HG03103 (cell line): ENCODE measurements at regions not wholly inside any gene's neighbourhood (a gene's known extent, or its start where the extent isn't known, plus 50 kb on each side); places are given as distances from the start of the nearest gene placed in this dataset.
A peak's percentile ranks its signal among the peaks of the same experiment; 100 is the strongest.
"Not testable (repeated sequence)": the region's sequence is repeated elsewhere in the genome, so short reads cannot be mapped to it uniquely, and the experiment has no call there.

ENCODE experiments used
- ATAC-seq: cut with Tn5 transposase; IDR thresholded peaks from one replicate; pipeline ENCODE4 v1.9.1; 2021; ENCODE audit warnings: low read depth; ENCODE audit not compliant: unreplicated experiment

GRCh38 chr6:11891547-11891946 is 112.9 kb upstream of the ADTRP start:
- ATAC-seq: no peak

GRCh38 chr6:11890849-11891248 is 112.2 kb upstream of the ADTRP start:
- no peak for ATAC-seq

DNA sequence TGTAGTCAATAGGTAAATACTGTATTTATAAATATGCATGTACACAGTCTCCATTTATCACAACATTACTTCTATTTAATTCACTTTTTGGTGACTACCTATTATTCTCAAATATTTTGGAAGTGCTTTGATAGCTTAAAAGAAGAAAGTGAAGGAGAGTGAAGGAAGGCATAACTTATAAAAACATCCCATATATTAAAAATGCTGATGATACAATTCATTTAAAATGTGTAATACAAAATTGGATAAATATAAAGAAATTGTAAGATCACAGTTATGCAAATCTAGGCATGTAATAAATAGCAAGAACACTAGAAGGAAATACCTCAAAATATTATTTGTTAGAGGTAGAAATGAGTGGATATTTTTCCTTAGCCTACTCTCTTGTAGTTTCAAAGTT is 111.6 kb upstream of the ADTRP start:
- no peak for ATAC-seq

GRCh38 chr6:11889572-11889971 is 111.0 kb upstream of the ADTRP start:
- ATAC-seq: no peak

DNA sequence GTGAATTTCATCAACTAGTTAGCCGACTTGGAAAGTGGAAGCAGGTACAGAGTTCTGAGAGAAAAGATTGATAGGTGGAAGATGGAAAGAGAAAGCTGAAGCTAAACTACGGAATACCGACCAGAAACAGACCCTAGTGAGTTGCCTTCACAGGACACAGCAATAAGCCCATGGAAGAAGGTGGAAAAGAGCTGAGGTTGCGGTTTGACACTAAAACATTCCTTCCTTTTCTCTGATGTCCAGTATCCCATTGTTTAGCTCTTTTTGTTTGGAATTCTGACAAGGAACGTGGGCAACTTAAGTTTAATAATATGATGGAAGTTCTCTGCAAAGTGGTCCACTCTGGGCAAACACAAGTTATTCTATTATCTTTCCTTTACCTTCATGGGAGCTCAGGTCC is 110.1 kb upstream of the ADTRP start:
- ATAC-seq: no peak

DNA sequence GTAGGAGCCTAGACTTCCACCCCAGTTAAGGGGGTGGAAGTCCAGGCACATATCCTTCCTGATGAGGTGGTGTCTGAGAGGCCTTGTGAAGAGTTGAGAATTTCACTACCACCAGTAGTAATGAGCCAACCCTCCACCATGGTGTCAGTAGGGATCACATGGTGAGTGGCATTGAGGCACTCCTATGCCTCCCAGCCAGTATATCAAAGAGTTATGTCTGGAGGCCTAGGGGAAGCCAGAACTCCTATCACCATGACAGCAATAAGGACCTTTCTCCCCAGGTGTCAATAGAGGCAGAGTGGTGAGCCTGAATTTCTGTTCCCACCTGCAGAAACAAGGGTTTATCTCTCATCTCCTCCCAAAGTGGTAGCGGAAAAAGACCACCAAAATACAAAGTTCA is 106.6 kb upstream of the ADTRP start:
- ATAC-seq: no peak

- ATAC-seq: not testable (repeated sequence)
Observed at GRCh38 chr6:11883471-11883870, 104.9 kb upstream of the ADTRP start.

DNA sequence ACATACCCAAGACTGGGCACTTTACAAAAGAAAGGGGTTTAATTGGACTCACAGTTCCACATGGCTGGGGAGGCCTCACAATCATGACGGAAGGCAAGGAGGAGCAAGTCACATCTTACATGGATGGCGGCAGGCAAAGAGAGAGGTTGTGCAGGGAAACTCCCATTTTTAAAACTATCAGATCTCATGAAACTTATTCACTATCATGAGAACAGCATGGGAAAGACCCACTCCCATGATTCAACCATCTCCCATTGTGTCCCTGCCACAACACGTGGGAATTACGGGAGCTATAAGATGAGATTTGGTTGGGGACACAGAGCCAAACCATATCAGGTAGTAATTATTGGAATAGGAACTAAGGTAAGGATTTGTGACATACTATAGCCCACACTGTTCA is 101.6 kb upstream of the ADTRP start:
- not testable (repeated sequence) for ATAC-seq

- no peak for ATAC-seq
Observed at GRCh38 chr6:11878735-11879134, 100.1 kb upstream of the ADTRP start.

GRCh38 chr6:11878029-11878428 is 99.4 kb upstream of the ADTRP start:
- no peak for ATAC-seq

- peak; percentile 79 for ATAC-seq
Observed at GRCh38 chr6:11876934-11877433, 98.4 kb upstream of the ADTRP start.

- ATAC-seq: no peak
Observed at GRCh38 chr6:11875325-11876109, 96.9 kb upstream of the ADTRP start.

DNA sequence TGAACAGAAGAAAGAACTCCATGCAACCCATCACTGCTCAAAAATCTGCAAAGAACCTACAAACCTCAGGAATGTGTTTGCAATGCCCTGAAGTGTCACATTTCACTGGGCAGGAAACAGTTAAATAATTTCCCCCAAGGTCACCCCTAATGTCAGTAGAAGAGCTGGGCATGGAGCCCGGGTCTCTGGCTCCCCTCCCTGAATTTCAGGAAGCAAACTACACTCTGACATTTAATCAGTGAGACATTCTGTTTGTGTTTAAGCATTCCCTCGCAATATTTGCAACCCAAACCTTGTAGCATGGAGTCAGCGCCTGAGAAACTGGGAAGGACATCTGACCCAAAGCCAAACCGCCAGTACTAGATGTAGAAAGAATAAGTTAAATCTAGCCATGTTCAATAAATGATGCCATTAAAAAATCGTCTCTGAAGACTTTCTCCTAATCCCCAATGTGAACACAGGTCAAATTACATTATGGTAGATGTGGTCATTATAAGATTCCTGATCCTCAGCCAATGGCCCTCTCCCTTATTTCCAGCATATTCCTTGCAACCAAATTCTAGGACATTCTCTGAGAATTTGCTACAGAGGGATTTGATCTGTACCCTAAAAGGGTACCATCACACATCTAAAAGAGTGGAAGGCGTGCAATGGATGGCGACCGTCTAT is 91.2 kb upstream of the ADTRP start:
- no peak for ATAC-seq

DNA sequence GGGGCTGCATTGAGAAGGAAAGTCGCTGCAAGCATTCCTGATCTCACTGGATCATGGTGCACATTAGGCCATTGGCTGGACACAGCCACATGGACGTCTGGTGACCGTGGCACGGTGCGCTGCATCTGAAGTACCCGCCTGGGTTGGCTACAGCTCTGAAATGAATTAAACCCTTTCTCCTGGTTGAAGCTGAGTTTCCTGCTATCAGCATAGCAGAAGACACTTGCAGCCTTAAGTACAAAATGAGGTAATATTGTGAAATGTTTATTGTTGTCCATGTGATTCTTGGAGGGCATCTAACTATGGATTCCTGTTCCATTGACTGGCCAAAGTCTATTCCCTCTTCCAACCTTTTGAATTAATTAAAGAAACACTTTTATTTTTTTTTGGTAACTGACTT is 89.8 kb upstream of the ADTRP start:
- no peak for ATAC-seq

DNA sequence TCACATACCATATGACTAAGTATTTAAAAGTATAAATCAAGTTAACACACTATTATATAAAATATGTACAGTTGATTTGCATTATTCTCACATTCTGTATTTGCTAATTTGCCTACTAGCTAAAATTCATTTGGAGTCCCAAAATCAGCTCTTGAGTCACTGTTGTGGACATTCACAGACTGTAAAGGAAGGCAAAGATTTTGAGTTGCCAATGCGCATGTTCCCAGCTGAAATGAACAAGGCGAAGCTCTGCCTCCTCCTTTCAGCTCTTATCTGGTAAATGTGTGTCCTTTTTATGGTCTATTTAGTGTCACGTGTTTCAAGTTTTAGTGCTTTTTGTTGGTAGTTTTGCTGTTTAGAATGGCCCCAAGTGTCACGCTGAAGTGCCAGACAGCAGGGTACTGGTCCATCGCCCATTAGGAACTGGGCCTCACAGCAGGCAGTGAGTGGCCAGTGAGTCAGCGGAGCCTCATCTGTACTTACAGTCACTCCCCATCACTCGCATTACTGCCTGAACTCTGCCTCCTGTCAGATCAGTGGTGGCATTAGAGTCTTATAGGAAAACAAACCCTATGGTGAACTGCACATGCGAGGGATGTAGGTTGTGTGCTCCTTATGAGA is 87.2 kb upstream of the ADTRP start:
- ATAC-seq: no peak

DNA sequence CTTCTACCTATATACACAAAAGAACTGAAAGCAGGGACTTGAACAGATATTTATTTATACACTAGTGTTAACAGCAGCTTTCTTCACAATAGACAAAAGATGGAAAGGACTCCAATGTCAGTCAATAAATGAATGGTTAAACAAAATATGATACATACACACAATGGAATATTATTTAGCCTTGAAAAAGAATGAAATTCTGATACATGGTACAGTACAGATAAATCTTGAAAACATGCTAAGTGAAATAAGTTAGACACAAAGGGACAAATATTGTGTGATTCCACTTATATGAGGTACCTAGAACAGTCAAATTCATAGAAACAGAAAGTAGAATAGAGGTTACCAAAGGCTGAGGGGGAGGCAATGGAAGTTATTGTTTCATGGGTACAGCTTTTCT is 79.8 kb upstream of the ADTRP start:
- ATAC-seq: no peak

DNA sequence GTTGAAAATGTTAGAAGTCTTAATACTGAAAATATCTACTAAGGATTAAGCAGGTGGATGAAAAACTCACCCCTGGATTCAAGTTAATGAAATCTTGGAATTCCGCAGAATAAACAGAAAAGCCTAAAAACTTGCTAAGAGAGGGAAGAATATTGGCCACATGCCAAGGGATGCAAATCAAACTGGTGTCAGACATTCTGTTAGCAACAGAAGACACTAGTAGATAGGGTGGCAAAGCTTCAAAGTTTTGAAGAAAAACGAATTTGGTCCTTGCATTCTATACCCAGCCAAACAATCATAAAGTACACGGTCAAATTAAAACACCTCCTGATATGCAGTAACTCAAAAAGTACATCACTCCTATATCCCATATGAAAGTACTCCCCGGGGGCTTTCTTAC is 77.1 kb upstream of the ADTRP start:
- no peak for ATAC-seq

DNA sequence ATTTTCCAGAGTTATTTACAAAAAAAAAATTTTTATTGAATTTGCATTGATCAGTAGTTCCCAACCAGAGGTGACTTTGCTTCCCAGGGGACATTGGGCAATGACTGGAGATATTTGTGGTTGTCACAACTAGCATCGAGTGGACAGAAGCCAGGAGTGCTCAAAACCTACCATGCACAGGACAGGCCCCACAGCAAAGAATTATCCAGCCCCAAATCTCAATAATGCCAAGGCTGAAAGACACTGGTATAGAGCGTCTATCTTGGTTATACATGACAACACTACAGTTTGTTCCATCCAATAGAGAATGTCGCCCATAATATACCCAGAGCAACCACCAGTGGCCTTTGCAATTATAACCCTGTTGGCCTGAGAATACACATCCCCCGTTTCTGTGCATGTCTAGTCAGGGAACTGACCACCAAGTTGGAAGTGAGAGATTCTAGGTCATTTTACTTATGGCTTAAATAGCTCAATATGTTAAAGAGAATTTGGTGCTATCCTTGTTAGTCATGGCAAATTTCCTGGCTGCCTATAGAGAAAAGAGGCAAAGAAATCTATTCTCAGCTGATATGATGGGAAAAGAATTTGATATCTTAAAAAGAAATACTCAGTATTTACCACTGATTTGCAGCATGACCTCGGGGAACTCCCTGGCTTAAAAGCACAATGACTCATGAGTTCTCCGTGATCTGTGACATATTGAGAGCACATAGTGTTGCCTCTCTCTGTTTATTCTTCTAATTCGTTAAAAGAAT is 76.0 kb upstream of the ADTRP start:
- ATAC-seq: no peak

- no peak for ATAC-seq
Observed at GRCh38 chr6:11853678-11854407, 75.2 kb upstream of the ADTRP start.

- no peak for ATAC-seq
Observed at GRCh38 chr6:11852061-11852651, 73.6 kb upstream of the ADTRP start.
